ENCODE measurements at regions not wholly inside any gene's neighbourhood (a gene's known extent, or its start where the extent isn't known, plus 50 kb on each side); places are given as distances from the start of the nearest gene placed in this dataset.

GRCh38 chr7:145050415-145050814 lies 214.6 kb upstream of the TPK1 start:
- H3K79me2 ChIP-seq (ENCODE audit: insufficient read depth, low read depth, low read length) = no peaks in the 10 kb centered on the region
- no peak overlapping the region for H3K27ac ChIP-seq (ENCODE audit: low read depth, low read length, poor library complexity, severe bottlenecking)
- no TSS peak for BruUV-seq (replicated peaks)
- no peaks in the 10 kb centered on the region for H3K9me3 ChIP-seq (ENCODE audit: low read length)
- H4K20me1 ChIP-seq (ENCODE audit: insufficient read depth, low read length) = no peaks in the 10 kb centered on the region
- intact Hi-C loops (cut with micrococcal nuclease; ENCODE audit: unreplicated experiment) = no loop called here
- no peak overlapping the region for H3K4me2 ChIP-seq (ENCODE audit: low read length)
- TF ChIP-seq EZH2phosphoT487 (IDR thresholded peaks at IDR 0.05; ENCODE audit: borderline replicate concordance, low read depth, low read length) = no peak
- H3K36me3 ChIP-seq (ENCODE audit: insufficient read depth, low read length) = no peaks in the 10 kb centered on the region
- no peaks in the 10 kb centered on the region for H3K9me2 ChIP-seq (ENCODE audit: insufficient read depth, low read length)
- H3K4me1 ChIP-seq (ENCODE audit: insufficient read depth, low read length, poor library complexity, severe bottlenecking) = no peaks in the 10 kb centered on the region
- H3K4me3 ChIP-seq (ENCODE audit: low read depth, low read length, poor library complexity, severe bottlenecking) = no peak overlapping the region
- ChIA-PET CTCF (ENCODE audit: unreplicated experiment) (no interaction called here), POLR2A (interaction anchor here (0.6 kb wide), 2 partner anchors 30 to 1433 kb away, joined by 3 read pairs; no protein-coding TSS in a partner anchor)
- no peak overlapping the region for H2AFZ ChIP-seq (ENCODE audit: low read length)
- no peak for DNase-seq (ENCODE audit: low spot score)

GRCh38 chr7:145036604-145037405 lies 201.0 kb upstream of the TPK1 start:
- H3K79me2 ChIP-seq (ENCODE audit: insufficient read depth, low read depth, low read length) = no peaks in the 10 kb centered on the region
- H4K20me1 ChIP-seq (ENCODE audit: insufficient read depth, low read length) = no peaks in the 10 kb centered on the region; the same call in 1 of the 2 replicates
- intact Hi-C loops (cut with micrococcal nuclease; ENCODE audit: unreplicated experiment) = loop anchor here (1.0 to 10.0 kb wide), 2 partner anchors 808 to 1053 kb away; no protein-coding TSS in a partner anchor
- no peaks in the 10 kb centered on the region for H3K9me2 ChIP-seq (ENCODE audit: insufficient read depth, low read length)
- H2AFZ ChIP-seq (ENCODE audit: low read length) = no peak overlapping the region
- POLR2A ChIA-PET = no interaction called here
- H3K4me3 ChIP-seq (ENCODE audit: low read depth, low read length, poor library complexity, severe bottlenecking) = no peak overlapping the region
- no peaks in the 10 kb centered on the region for H3K9me3 ChIP-seq (ENCODE audit: low read length)
- no peaks in the 10 kb centered on the region for H3K36me3 ChIP-seq (ENCODE audit: insufficient read depth, low read length)
- TF ChIP-seq CTCF (conservative IDR thresholded peaks at IDR 0.05; ENCODE audit: low read length) = peak; percentile 94
- TF ChIP-seq EZH2phosphoT487 (IDR thresholded peaks at IDR 0.05; ENCODE audit: borderline replicate concordance, low read depth, low read length) = no peak
- no peaks in the 10 kb centered on the region for H3K4me1 ChIP-seq (ENCODE audit: insufficient read depth, low read length, poor library complexity, severe bottlenecking)
- BruUV-seq (replicated peaks) = no TSS peak
- peak; percentile 65 for DNase-seq (ENCODE audit: low spot score)
- no peak overlapping the region for H3K27ac ChIP-seq (ENCODE audit: low read depth, low read length, poor library complexity, severe bottlenecking)
- no peak overlapping the region for H3K4me2 ChIP-seq (ENCODE audit: low read length)
- CTCF ChIA-PET (ENCODE audit: unreplicated experiment) = no interaction called here

GRCh38 chr7:145031162-145031561 lies 195.3 kb upstream of the TPK1 start:
- Histone ChIP-seq H3K4me2 (ENCODE audit: low read length) (no peak overlapping the region), H3K9me3 (ENCODE audit: low read length) (no peaks in the 10 kb centered on the region), H3K4me3 (ENCODE audit: low read depth, low read length, poor library complexity, severe bottlenecking) (no peak overlapping the region), H3K27ac (ENCODE audit: low read depth, low read length, poor library complexity, severe bottlenecking) (no peak overlapping the region), H3K4me1 (ENCODE audit: insufficient read depth, low read length, poor library complexity, severe bottlenecking) (no peaks in the 10 kb centered on the region), H3K79me2 (ENCODE audit: insufficient read depth, low read depth, low read length) (no peaks in the 10 kb centered on the region), H3K9me2 (ENCODE audit: insufficient read depth, low read length) (no peaks in the 10 kb centered on the region), H2AFZ (ENCODE audit: low read length) (no peak overlapping the region), H3K36me3 (ENCODE audit: insufficient read depth, low read length) (no peaks in the 10 kb centered on the region), H4K20me1 (ENCODE audit: insufficient read depth, low read length) (no peaks in the 10 kb centered on the region)
- intact Hi-C loops (cut with micrococcal nuclease; ENCODE audit: unreplicated experiment) = loop anchor here (10.0 kb wide), 1 partner anchor 814 kb away; no protein-coding TSS in a partner anchor
- POLR2A ChIA-PET = no interaction called here
- no TSS peak for BruUV-seq (replicated peaks)
- CTCF ChIA-PET (ENCODE audit: unreplicated experiment) = no interaction called here
- TF ChIP-seq EZH2phosphoT487 (IDR thresholded peaks at IDR 0.05; ENCODE audit: borderline replicate concordance, low read depth, low read length) (no peak), CTCF (conservative IDR thresholded peaks at IDR 0.05; ENCODE audit: low read length) (no peak)
- no peak for DNase-seq (ENCODE audit: low spot score)

Data from OCI-LY7 (cell line).